ENCODE measurements at regions not wholly inside any gene's neighbourhood (a gene's known extent, or its start where the extent isn't known, plus 50 kb on each side); places are given as distances from the start of the nearest gene placed in this dataset.
"Not testable (repeated sequence)": the region's sequence is repeated elsewhere in the genome, so short reads cannot be mapped to it uniquely, and the experiment has no call there.

GRCh38 chr7:68122801-68123200 is 1126.2 kb downstream of the TYW1 start:
- no peak for DNase-seq

DNA sequence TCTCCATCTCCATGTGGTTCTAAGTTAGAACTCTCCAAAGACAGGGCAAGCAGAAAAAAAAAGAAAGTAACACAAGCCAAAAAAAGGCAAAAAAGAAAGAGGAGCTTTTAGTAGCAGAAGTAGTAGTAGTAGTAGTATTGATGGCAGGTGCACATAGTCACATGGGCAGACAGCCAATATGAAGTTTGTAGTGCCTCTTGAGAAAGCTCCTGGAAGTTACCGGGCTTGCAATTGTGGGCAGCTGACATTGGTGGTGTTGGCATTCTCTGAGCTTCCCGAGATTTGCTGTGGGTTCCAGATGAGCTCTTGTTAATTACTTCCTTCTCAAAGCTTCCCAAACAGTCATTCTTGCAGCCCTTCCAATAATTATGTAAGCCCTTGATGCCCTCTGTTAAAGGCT is 1128.5 kb downstream of the TYW1 start:
- DNase-seq = no peak

GRCh38 chr7:68133045-68133444 is 1136.4 kb downstream of the TYW1 start:
- no peak for DNase-seq

- no peak for DNase-seq
Observed at GRCh38 chr7:68143345-68143744, 1146.7 kb downstream of the TYW1 start.

GRCh38 chr7:68146983-68147382 is 1150.3 kb downstream of the TYW1 start:
- DNase-seq = no peak

DNA sequence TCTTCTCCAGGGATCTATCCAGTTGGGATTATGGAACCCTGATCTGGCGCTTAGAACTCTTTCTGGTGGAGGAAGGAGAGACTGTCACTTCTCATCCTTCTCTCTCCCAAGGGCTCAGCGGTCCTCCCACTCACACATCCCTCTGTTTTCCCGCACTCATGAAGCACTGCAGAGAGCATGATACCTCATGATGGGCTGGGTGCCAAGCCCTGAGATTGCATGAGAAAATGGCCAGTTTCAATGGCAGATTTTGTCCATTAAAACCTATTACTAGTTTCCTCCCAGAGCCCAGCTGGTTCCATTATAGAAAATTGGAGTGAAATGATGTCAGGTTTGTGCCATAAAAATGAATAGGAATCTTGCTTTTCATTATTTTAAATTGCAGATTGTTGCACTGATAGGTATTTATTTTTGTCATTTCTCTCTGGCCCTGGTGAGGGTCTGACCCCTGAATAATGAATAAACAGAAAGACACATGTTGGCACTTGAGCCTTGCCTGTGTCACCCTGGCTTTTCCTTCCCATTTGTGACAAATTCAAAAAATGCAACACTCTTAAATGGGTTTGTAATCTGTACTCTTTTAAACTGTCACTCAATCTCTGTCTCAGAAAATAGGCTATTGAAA is 1151.1 kb downstream of the TYW1 start:
- DNase-seq = no peak

GRCh38 chr7:68148440-68148839 is 1151.8 kb downstream of the TYW1 start:
- DNase-seq = no peak

- DNase-seq = no peak
Observed at GRCh38 chr7:68152205-68152604, 1155.6 kb downstream of the TYW1 start.

DNA sequence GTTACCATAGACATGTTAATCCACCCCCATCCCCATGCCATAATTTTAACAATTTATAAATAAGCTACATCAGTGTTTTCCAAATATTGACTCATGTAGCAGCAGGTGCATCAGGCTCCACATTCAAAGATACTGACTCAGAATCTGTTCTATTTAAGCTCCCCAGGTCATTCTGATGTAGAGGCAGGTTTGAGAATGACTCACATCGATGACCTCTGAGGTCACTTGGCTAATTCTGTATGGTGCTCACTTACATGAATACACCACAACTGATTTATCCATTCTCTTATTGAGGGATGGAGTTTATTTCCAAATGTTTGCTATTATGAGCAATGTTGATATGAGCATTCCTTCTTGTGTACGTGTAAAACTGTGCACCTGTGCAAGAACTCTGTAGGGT is 1159.0 kb downstream of the TYW1 start:
- no peak for DNase-seq

DNA sequence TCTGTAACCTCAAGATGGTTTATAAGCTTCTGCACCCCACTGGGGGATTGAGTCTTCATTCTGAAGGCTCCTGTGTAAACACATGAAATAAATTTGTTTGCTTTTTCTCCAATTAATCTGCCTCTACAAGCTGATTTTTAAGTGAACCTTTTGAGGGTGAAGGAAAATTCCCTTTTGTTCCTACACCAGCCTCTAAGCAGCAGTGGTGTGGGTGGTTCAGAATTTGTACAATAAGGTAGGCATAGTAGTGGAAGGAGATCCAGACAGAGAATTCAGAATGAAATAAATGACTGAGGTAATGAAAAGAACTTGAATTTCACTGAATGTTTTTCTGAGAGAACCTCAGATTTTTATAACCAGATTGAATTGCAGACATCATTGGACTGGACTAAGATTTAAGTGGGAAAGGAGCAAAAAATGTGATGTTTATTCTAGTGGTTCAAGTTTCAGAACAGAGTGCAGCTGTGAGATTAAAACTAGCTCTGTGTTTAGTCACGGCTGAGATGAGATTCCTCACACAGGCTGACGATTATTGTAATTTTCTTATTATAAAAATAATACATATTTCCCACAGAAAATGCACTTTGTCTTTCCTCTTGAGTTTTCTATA is 1162.2 kb downstream of the TYW1 start:
- DNase-seq = no peak

GRCh38 chr7:68162712-68163111 is 1166.1 kb downstream of the TYW1 start:
- no peak for DNase-seq

DNA sequence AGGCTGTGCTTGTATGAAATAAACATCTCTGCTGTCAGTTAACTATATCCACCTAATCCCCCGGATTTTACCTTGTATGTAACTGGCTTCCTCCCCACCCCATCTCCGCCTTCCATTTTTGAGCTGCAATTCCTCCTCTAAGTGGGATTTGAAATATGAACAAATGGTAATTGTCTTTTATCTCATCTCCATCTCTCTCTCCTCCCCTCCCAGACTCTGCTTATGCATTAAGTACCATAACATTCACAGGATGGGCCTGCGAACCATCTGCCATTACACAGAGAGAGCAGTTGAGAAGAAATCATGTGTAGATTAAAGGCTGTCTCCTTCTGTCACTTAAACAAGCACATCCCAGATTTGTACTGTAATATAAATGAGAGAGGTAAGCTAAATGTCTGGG is 1169.9 kb downstream of the TYW1 start:
- DNase-seq = no peak

DNA sequence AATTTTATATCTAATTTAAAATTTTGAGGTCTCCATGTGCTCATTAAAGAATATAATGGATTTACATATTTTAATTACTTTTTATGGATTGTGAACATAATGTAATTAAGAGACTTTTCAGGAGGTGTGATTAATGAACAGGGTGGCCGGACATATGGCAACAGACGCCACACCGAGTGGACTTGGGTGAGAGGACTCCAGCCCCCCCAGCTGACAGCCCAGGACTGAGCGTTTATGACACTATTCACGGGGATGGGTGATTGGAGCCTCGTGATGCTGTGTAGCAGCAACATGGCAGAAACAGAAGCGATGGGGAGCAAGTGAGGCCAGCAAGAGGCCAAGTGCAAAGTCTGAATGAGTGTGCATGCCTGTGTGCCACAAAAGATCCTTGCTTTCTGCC is 1176.9 kb downstream of the TYW1 start:
- DNase-seq = no peak

DNA sequence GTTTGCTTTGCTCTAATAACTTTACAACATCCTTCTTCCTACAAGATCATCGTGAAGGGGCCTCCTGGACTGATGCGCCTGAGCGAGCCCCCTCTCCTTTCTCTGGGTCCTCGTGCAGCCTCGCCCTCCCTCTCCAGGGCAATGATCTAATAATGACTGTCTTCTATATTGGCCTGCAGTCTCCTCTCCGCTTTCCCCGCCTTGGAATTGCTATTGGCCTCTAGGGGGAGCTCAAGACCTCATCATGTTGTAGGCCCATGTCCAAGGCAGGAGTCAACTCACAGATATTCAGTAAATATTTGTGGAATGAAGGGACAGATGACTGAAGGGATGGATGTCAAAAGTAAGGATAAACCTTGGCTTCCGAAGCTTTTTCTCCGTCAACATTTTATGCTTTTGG is 1180.3 kb downstream of the TYW1 start:
- DNase-seq = no peak

GRCh38 chr7:68180761-68181160 is 1184.1 kb downstream of the TYW1 start:
- DNase-seq = no peak

GRCh38 chr7:68183176-68183575 is 1186.5 kb downstream of the TYW1 start:
- no peak for DNase-seq

- no peak for DNase-seq
Observed at GRCh38 chr7:68185631-68186456, 1189.2 kb downstream of the TYW1 start.

- no peak for DNase-seq
Observed at GRCh38 chr7:68187532-68187931, 1190.9 kb downstream of the TYW1 start.

DNA sequence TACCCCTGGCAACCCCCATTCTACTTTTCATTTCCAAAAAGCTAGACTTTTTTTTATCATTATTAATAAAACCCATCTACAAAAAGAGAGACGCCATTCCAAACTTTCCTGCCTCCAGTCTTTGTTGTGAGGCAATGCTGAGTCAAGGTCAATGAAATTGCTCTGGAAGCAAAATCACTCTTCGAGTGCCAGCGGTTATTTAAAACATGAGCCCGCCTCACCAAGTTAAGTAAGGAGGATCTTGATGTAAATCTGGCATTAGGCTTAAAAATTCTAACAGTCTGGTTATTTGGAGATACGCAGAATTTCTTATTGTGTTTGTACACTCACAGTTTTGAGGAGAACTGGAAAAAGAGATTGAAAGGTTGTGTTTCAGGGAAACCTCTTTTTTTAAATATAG is 1196.3 kb downstream of the TYW1 start:
- no peak for DNase-seq

DNA sequence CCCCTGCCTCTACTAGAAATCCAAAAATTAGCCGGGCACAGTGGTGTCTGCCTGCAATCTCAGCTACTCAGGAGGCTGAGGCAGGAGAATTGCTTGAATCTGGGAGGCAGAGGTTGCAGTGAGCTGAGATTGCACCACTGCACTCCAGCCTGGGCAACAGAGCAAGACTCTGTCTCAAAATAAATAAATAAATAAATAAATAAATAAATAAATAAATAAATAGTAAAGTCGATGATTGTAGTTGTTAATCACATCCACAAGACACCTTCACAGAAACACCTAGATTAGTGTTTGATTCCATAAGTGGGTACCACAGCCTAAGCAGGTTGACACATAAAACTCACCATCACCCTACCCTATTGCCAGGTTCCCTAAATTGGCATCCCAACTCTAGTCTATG is 1199.0 kb downstream of the TYW1 start:
- DNase-seq = not testable (repeated sequence)

DNA sequence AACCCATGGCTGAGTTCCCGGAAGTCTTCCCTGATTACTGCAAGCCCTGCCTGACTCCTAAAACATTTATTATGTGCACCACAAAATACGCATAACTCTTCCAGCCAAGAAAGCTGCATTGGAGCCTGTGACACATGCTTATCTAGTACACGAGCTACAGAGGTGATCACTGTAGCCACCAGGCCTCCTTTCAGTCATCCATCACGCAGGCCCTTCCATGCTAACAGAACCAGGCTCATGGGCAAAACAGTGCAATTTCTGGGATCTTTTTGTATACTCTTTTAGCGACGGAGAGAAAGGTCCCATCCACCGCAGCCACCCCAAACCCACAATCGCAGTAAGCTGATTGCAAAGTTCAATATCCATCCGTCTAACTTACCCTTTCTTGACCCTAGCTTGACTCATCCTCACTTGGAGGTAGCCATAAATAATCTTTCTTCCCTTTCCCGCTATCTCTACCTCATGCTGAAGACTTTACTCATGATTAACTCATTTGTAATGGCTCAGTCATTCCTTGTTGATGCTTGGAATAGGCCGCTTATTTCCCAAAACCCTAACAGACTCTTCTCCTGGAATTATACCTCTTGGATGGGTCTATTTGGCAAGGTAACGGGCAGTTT is 1203.5 kb downstream of the TYW1 start:
- no peak for DNase-seq

DNA sequence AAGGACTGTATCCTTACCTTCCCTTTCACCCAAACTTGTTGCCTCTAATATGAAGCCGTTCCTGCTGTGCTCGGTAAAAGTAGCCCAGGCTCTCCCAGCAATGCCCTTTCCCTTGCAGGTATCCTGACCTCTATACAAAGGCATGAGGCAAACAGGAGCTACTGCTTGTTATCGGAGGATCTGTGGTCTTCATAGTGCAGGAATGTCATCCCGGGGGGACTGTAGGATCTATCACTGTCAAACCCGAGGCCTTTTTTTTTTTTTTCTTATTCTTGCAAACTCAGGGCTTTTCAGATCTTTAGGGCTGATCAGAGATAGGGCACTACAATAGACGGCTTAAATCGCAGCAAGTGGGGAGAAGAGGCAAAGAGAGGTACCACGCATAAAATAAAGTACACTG is 1206.6 kb downstream of the TYW1 start:
- DNase-seq = no peak

GRCh38 chr7:68205826-68206225 is 1209.2 kb downstream of the TYW1 start:
- no peak for DNase-seq

DNA sequence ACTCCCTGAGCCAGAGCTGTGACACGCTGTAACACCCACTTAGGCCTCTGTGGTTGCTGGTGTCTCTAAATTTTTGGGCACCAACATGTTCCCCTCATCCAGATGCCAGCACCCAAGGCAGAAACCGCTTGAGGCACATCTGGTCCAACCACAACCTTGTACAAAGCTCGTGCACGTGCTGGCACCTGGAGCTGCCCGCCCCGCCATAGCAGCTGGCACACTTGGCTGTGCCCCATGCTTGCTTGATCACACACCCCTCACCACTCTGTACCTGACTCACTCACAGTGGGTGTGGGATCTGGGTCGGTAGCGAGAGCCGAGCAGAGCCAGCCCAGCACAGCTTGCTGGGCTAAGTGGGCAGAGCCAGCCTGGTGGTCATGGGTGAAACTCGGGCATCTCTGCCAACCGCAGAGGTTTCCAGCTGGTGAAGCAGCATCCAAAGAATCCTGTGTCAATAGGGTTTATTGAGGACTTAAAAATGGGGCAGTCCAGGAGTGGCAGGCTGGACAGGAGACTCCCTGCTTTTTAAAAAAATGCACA is 1210.4 kb downstream of the TYW1 start:
- no peak for DNase-seq
